CD4-positive, alpha-beta T cell treated with Interleukin-15 for 4 hours (primary cell): ENCODE measurements at regions not wholly inside any gene's neighbourhood (a gene's known extent, or its start where the extent isn't known, plus 50 kb on each side); places are given as distances from the start of the nearest gene placed in this dataset.
"Not testable (repeated sequence)": the region's sequence is repeated elsewhere in the genome, so short reads cannot be mapped to it uniquely, and the experiment has no call there.

Source experiments
- DNase-seq: peaks from one replicate; pipeline ENCODE4 v3.0.0-alpha.2; 2020; ENCODE audit warnings: low spot score

DNA sequence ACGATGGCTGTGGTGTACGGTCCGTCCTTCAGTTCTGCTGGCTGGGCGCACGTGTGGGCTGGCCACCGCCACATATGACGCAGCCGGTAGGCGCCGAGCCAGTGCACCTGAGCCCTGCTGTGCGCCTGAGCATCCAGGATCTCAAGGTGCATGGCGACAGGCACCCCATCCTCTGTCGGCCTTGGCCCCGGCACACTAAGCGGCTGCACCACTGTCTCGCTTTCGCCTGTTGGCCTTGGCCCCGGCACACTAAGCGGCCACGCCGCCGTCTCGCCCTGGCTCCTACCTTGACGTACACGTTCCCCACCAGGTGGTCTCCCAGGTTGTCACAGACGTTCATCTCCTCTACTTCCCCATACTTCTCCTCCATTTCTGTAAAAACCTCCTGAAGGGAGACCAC lies 4034.6 kb upstream of the TPTE start:
- DNase-seq: not testable (repeated sequence)

DNA sequence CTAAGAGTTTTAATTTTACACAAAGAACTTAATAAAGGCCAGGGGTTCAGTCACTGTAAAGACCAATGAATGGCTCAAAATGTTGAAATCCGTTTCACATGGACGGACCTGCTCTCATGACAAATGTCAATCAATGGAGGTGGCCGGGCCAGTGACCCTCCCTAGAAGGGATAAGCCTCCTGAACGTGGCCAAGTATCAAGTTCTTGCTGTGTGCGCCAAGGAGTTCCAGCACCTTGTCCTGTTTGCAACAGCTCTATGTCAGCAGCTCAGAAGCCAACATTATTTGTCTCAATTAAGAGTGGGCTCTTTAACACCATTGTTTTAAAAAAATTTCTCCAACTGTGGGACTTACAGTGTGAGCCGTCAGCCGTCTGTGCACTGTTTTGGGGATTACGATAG lies 4028.7 kb upstream of the TPTE start:
- DNase-seq: not testable (repeated sequence)

DNA sequence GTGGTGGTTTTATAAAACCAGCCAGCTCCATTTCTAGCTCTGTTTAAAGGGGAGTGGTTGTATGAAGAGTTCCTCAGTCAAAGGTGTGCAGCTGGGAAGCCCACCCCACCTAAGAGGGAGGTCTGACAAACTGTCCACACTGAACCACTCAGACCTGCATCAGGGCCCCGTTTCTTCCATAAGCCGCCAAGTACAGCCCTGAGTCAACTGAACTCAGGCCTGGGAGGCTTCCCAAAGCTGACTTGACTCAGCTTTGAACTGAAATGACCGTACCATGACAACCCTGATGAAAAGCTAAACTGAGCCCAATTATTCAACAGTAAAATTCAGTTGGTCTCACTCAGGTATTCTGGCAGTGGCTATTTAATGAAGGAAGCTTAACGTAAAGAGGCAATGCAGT lies 4027.4 kb upstream of the TPTE start:
- DNase-seq: not testable (repeated sequence)

DNA sequence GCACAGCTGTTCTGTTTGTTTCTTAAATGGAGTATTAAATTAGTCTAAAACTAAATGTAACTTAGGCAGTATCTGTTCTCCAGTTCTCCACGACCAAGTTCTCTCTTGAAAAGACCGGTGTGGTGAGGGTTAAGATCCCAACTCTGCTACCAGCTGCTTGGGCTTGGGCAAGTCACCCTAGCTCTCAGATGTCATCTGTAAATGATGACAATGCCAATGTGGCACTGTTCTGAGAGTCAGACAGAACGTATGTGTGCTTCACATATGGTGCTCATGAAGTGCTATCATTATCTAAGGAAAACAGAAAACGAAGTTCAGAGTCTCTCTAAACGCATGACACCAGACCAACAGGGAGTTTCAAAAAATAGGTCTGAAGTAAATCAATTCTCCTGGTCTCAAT lies 4025.0 kb upstream of the TPTE start:
- not testable (repeated sequence) for DNase-seq

DNA sequence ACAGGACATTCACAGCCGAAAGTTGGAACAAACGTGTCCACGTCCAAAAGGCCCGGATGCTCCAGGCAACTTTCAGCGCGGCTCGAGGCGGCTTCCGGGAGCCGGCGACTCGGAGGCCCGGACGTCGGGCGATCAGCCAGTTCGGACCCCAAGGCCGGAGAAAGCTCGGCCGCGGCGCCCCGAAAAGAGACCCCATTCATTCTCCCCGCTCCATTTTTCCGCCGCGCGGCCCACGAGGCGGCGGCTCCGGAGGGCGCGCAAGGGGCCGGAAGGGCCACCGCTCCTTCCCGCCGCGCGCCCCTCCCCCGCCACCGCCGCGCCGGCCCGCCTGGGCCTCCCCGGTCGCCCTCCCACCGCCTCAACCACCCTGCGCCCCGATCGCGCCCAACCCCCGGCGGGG lies 4022.7 kb upstream of the TPTE start:
- peak; percentile 0 for DNase-seq

DNA sequence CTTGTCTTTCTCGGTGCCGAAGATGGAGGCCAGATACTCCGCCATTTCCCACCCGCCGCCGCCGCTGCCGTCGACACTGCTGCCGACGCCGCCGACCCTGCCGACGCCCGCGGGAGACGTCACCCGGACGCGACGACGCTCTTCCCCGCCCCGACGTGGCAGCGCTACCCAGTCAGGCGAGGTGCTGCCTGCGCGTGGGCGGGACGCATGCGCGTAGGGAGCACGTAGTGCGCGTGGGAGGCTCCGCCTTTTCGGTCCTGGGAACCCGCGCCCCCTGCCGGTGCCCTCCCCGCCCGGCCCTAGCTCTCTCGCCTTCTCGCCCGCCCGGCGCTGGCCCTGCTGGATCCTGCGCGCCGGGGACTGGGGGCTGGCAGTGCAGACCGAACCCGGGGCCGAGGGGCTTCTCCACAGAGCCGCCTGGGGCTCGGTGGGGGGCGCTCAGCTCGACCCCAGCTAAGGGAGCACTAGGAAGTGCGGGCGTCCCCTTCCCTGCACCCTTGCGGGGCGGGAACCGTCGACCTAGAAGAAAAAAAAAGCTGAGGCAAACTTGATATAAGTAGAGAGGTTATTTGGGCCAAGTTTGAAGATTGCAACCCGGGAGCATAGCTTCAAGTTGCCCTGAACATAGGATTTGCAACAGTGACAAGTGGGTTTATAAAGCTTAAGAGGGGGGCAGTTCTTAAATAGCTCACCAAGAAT lies 4022.1 kb upstream of the TPTE start:
- peak; percentile 63 for DNase-seq

DNA sequence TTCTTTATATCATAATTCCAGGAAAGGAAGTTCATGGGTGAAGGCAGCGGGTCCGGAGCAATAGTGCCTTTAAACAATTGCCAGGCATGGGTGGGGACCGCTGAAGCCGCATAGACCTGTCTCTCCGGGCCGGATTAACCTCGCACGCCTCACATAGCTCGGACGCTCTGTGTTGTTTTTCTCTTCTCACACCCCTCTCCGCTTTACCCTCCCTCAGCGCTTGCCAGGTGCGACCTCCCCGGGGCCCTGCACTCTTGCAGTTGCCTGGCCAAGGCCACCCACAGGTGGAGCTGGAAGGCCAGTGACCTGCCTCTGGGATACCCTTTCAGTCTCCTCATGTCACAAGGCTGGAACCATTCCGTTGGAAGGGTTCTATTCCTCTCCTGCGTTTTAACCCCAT lies 4021.5 kb upstream of the TPTE start:
- not testable (repeated sequence) for DNase-seq

DNA sequence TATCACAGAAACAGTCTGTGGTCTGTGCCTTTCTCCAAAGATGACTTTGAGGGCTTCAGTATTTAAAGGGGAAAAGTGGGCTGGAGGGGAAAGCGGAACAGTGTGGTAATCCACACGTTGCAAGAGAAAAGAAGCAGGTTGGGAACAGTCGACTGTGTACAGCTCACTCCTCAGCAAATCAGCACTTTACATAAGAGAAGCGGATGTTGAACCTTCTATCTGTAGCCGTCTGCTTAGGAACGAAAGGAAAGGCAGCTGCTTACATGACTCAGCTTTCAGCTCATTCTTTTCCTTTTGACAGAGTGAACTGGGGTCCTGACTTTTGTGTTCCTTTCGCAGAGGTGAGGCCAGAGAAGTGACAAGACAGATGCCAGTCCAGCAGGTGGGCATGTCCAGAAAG lies 4020.7 kb upstream of the TPTE start:
- DNase-seq: not testable (repeated sequence)

DNA sequence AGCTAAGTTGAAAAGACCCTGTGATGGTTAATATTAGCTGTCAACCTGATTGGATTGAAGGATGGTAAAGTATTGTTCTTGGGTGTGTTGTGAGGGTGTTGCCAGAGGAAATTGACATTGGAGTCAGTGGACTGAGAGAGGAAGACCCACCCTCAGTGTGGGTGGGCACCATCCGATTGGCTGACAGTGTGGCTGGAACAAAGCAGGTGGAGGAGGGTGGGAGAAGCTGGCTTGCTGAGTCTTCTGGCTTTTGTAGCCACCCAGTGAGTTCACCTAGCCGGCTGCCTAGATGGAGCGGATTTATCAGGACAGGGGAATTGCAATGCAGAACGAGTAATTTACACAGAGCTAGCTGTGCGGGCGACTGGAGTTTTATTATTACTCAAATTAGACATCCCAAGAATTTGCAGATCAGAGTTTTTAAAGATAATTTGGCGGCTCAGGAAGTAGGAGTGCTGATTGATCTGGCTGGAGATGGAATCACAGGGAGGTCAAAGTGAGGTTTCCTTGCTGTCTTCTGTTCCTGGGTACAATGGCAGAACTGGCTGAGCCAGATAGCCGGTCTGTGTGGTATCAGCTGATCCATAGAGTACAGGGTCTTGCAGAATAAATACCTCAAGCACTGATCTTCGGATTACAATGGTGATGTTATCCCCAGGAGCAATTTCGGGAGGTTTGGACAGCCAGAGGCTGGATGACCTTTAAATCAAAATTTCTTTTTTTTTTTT lies 4015.1 kb upstream of the TPTE start:
- not testable (repeated sequence) for DNase-seq

DNA sequence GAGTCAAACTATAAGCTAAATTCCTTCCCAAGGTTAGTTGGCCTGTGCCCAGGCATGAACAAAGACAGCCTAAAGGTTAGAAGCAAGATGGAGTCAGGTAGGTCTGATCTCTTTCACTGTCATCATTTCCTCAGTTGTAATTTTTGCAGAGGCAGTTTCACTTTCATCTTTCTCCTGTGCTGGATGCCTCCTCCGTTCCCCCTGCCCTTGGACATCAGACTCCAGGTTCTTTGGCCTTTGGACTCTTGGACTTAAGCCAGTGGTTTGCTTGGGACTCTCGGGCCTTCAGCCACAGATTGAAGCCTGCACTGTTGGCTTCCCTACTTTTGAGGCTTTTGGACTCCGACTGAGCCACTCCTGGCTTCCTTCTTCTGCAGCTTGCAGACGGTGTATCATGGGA lies 4013.8 kb upstream of the TPTE start:
- DNase-seq: not testable (repeated sequence)

DNA sequence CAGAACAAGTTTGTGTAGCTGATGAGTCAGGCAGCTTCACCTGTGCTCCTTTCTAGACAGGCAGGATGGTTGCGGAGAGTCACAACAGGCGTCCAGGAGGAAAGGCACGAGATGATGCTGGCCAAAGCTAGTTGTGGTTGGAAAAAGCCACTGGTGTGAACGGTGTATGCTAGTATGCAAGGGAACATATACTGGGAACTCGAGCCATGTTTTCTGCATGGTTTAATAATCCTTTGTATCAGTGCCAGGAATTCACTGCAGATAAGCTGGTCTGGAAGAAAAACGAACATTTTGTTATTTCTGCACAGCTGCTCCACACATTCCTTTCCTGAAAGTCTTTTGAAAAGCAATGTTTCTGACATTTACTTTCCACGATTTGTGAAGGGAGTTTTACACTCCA lies 3999.6 kb upstream of the TPTE start:
- DNase-seq: not testable (repeated sequence)

DNA sequence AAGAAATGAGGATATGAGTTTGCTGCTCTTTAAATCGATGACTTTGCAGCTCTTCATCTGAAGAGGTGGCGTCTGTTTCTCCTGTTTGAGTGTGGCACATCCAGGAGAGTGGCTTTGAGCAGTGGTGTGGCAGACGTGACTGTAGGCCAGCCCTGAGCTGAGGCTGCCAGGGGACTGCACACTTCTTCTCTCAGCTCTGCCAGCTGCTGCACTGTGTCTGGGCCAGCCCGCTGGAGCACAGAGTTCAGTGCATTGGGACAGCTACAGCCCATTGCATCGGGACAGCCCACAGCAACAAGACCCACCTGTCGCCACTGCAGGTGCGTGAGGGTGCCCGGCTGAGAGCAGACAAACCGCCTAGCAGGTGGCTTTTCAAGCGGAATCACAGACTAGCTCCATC lies 3995.2 kb upstream of the TPTE start:
- not testable (repeated sequence) for DNase-seq

DNA sequence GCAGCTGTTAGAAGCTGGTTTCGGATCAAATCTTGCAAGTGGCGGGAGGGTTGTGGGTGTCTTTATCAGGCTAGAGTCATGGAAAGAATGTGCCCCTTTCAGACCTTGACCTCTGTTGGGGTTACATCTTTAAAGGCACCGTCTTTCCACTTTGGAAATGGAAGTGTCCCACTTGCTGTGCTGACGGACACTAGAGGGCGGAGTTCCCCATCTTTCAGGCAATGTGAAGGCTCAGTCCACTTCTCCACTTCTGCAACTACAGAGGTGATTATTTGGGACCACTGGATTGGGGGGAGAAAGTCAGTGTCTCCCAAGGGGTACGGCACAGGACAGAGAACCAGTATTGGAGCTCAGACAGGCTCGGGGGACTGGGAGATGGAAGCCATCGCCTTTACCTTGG lies 3990.7 kb upstream of the TPTE start:
- not testable (repeated sequence) for DNase-seq

DNA sequence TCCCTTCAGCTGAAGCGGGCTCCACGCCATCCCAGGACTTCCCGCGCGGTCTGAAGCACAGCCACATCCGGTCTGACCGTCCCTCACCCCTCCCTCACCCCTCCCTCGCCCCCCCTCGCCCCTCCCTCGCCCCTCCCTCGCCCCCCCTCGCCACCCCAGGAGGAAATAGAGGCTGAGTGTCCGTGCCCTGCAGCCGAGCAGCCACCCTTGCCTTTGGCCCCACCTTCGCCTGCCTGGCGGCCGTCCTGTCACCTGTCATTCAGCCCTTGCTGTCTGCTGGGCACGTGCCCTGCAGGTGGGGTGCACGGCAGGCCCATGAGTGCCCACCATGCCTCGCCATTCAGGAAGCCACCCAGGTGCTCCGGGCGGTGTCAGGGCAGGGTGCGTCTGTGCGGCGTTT lies 3988.1 kb upstream of the TPTE start:
- DNase-seq: not testable (repeated sequence)

DNA sequence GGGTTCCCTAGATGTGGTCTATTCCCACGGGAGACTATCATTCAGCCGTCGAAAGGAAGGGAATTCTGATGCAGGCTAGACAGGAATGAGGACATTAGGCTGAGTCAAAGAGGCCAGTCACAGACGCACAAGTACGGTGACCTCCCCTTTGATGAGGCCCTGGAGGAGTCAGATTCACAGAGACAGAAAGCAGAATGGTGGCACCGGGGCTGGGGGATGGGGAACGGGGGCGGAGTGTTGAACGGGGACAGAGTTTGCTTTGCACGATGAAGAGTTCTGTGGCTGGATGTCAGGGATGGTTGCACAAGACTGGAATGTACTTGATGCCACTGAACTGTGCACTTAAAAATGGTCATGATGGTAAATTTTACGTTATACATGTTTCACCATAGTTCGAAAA lies 3983.1 kb upstream of the TPTE start:
- DNase-seq: not testable (repeated sequence)

DNA sequence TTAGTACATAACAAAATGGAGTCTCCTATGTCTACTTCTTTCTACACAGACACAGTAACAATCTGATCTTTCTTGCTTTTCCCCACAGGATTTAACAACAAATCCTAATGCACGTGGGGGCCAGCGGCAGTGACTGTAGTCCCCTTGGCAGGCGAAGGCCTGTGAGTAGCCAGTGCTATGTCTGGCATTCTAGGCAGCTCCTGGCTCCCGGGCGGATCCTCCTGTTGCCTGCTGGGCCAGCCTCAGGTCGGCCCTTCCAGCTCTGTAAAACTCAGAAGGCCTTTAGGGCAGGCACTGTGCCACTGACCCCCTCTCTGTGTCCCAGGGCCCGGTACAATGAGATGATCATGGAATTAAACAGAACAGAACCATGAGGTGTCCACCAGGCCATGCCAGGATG lies 3981.7 kb upstream of the TPTE start:
- not testable (repeated sequence) for DNase-seq

DNA sequence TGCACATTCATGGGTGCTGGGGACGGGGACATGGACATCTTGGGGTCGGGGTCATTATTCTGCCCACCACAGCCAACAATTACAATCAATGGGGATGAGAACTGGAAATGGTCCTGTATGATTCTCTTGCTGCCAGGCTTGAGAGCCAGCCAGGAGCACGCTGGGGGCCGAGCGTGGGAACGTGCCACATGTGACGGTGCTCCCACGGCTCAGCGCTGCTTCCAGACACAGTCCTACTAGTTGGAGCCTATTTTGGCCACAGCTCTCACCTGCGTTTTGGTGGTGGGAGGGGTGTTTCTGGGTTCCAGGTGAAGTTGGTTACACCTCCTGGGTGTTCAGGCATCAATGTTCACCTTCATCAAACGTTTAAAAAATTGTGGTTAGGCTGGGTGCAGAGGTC lies 3980.3 kb upstream of the TPTE start:
- not testable (repeated sequence) for DNase-seq

DNA sequence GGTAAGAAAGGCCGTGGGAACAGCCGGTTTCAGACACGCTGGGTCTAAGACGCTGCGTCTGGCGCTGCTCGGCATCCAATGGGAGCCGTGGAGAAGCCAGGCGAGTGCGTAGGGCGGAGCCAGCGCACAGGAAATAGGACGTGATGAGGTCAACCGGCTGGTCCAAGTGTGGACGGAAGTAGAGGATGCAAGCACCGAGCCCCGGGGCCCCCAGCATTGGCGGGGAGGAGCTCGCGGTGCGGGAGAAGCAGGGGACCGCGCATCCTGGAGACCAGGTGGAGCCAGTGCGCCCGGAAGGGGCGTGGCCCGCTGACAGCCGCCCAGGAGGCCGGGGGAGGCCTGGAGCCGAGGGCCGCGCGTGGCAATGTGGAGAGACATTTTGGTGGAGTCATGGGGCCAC lies 3976.1 kb upstream of the TPTE start:
- not testable (repeated sequence) for DNase-seq

DNA sequence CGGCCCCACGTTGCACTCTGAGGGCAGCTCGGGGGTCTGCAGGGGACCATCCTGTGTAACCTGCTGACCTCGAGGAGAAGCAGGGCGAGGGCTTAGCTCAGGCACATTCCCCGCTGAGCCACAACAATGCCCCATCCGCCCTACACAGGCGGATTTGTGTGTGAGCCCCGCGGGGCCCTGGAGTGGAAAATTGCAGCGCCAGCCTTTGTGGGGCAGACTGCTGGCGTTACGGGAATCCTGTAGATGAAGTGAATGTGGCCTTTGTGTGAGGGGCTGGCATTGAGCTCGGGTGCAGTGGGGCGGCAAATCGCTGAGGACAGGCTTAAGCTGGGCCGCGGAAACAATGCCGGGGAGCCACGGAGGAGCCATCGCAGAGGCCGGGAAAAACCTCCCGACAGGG lies 3970.3 kb upstream of the TPTE start:
- DNase-seq: not testable (repeated sequence)

DNA sequence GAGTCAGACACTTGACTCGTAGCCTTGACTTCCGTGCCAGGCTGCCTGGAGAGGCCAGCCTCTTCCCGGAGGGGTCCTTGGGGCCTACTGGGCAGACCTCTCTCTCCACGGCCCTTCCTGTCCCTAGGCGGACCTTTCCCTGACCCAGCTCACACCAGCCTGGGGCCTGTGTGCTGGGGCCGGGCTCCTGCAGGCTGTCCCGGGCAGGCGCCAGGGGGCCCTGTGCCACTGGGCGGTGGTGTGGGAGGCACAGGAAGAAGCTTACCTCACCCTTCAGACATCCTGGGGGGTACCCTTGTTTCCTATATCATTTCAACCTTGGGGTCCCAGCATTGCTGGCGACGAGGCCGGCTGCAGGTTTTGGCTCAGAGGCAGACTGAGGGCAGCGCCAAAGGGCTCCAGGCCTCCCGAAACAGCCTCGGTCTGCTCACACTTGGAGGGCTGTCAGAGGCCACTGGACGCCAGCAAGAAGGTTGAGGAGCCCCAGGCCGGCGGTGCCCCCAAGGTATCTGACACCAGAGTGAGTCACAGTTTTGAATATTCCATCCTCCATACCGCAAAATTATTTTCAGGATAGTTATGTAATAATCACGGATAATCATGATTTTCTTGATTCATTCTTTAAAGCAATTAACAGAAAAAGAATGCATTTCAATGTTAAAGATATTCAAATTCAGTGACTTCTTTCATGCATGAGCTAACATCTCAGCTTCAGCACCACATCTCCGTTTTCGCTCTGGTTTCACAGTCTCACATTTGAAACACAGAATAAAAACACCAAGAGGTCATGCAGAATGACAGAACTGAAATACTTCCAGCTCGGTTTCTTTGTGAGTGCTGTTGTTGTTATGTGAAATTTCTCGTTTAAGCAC lies 3967.6 kb upstream of the TPTE start:
- DNase-seq: not testable (repeated sequence)

DNA sequence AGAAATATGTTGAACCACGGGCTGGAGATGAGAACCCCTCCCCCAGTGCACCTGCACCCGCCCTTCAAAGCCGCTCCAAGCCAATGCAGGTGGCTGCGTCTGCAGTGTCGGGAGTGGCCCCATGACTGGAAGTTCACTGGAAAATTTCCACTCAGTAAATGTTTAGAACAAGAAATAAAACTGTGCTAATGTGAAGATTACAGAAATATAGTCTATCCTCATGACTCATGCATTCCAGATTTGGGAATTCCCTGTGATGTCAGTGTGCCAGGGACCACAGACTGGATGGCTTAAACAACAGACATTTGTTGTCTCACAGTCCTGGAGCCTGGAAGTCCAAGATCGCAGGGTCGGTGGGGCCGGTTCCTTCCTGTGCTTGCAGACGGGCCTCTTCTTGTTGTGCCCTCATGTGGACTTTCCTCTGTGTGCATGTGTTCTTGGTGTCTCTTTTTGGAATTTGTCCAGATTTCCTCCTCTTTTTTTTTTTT lies 3967.0 kb upstream of the TPTE start:
- not testable (repeated sequence) for DNase-seq

DNA sequence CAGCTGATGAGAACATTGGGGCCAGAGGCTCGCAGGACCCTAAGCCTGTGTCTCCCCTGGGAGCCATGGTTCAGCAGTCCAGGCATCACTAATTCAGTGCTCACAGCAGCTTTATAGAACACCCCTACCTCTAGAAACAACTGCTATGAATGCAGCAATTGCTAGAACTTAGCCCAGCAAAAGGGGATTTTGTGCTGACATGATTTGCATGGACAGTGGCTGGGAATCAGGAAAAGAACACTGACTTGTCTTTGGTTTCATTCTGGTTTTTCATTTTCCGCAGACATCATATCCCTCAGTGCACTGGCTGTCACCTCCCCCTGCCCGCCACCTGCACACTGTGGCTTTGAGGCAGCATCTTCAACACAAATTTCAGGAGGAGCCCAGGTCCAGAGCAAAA lies 3964.9 kb upstream of the TPTE start:
- DNase-seq: not testable (repeated sequence)
